ENCODE measurements at regions not wholly inside any gene's neighbourhood (a gene's known extent, or its start where the extent isn't known, plus 50 kb on each side); places are given as distances from the start of the nearest gene placed in this dataset.

GRCh38 chr2:15708865-15709820, 117.5 kb downstream of the DDX1 start:
- intact Hi-C loops (cut with DNase I), result no loop called here
- Histone ChIP-seq H3K4me3 (no peak overlapping the region), H3K27ac (no peak overlapping the region), H3K27me3 (no peaks in the 10 kb centered on the region), H3K36me3 (replicated peaks in 1 of 2; ENCODE audit: insufficient read depth in 1 of 2, low read depth in 2 of 2) (no peaks in the 10 kb centered on the region), H3K4me1 (no peaks in the 10 kb centered on the region), H3K9me3 (no peaks in the 10 kb centered on the region)
- 72 to 74% methylated on average over 11 of the region's 11 CpGs for WGBS, 2 donors
- no peak for TF ChIP-seq CTCF (IDR thresholded peaks at IDR 0.05)
- no peak for TF ChIP-seq POLR2A (IDR thresholded peaks at IDR 0.05)
- DNase-seq, result no peak
- ATAC-seq, result peak; percentile 40

GRCh38 chr2:15711126-15711860, 119.6 kb downstream of the DDX1 start:
- no peaks in the 10 kb centered on the region for H3K4me1 ChIP-seq
- no peak overlapping the region for H3K4me3 ChIP-seq
- TF ChIP-seq POLR2A (IDR thresholded peaks at IDR 0.05), result no peak
- TF ChIP-seq CTCF (IDR thresholded peaks at IDR 0.05), result no peak
- H3K27ac ChIP-seq, result no peak overlapping the region
- no peaks in the 10 kb centered on the region for H3K9me3 ChIP-seq
- H3K36me3 ChIP-seq (replicated peaks in 1 of 2; ENCODE audit: insufficient read depth in 1 of 2, low read depth in 2 of 2), result no peaks in the 10 kb centered on the region
- no peak for ATAC-seq
- no peak for DNase-seq
- no peaks in the 10 kb centered on the region for H3K27me3 ChIP-seq
- intact Hi-C loops (cut with DNase I), result no loop called here
- 81 to 90% methylated on average over 4 of the region's 4 CpGs for WGBS, 2 donors

- no peak for ATAC-seq
- no peak overlapping the region for H3K27ac ChIP-seq
- WGBS, 2 donors, result 68 to 72% methylated on average over 7 of the region's 7 CpGs
- intact Hi-C loops (cut with DNase I), result no loop called here
- H3K9me3 ChIP-seq, result no peaks in the 10 kb centered on the region
- no peaks in the 10 kb centered on the region for H3K4me1 ChIP-seq
- H3K36me3 ChIP-seq (replicated peaks in 1 of 2; ENCODE audit: insufficient read depth in 1 of 2, low read depth in 2 of 2), result no peaks in the 10 kb centered on the region
- TF ChIP-seq POLR2A (IDR thresholded peaks at IDR 0.05), result no peak
- no peak for TF ChIP-seq CTCF (IDR thresholded peaks at IDR 0.05)
- no peak for DNase-seq
- no peaks in the 10 kb centered on the region for H3K27me3 ChIP-seq
- H3K4me3 ChIP-seq, result no peak overlapping the region
These were observed 121.1 kb downstream of the DDX1 start for GRCh38 chr2:15712551-15713342.

GRCh38 chr2:15713475-15713874, 121.8 kb downstream of the DDX1 start:
- no peaks in the 10 kb centered on the region for H3K4me1 ChIP-seq
- 72 to 73% methylated on average over 4 of the region's 4 CpGs for WGBS, 2 donors
- intact Hi-C loops (cut with DNase I), result no loop called here
- H3K36me3 ChIP-seq (replicated peaks in 1 of 2; ENCODE audit: insufficient read depth in 1 of 2, low read depth in 2 of 2), result no peaks in the 10 kb centered on the region
- H3K4me3 ChIP-seq, result no peak overlapping the region
- TF ChIP-seq CTCF (IDR thresholded peaks at IDR 0.05) (no peak), POLR2A (IDR thresholded peaks at IDR 0.05) (no peak)
- no peaks in the 10 kb centered on the region for H3K9me3 ChIP-seq
- DNase-seq (no peak), ATAC-seq (no peak)
- no peaks in the 10 kb centered on the region for H3K27me3 ChIP-seq
- no peak overlapping the region for H3K27ac ChIP-seq

All from body of pancreas (tissue), 4 donors.